NCI-H748 (cell line): ENCODE measurements at regions not wholly inside any gene's neighbourhood (a gene's known extent, or its start where the extent isn't known, plus 50 kb on each side); places are given as distances from the start of the nearest gene placed in this dataset.
"Not testable (repeated sequence)": the region's sequence is repeated elsewhere in the genome, so short reads cannot be mapped to it uniquely, and the experiment has no call there.

ENCODE experiments used
- DNase-seq: peaks from one replicate; lab custom pipeline; 2025; ENCODE audit not compliant: unreplicated experiment; lab: John Stamatoyannopoulos, UW

DNA sequence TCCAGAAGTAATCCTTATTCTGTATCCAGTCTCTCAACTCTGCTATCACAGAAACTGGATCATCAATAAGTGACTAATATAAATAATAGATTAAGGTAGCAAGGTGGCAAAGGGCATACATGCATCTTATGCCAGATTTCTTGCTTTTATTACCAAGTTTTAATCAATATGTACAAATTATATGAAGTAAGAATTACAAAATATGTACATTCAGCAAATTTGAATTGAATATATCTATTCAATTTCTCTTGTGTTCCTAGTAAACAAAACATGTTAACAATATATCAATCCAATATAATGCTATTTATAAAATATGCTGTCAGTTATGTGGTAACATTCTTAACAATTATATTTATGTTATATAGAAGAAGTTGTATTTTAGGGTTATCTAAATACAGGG is 488.7 kb upstream of the COX7C start:
- no peak for DNase-seq

GRCh38 chr5:86137297-86137696 is 480.4 kb upstream of the COX7C start:
- no peak for DNase-seq

- DNase-seq = peak; percentile 4
Measured at GRCh38 chr5:86143837-86144236, 473.9 kb upstream of the COX7C start.

DNA sequence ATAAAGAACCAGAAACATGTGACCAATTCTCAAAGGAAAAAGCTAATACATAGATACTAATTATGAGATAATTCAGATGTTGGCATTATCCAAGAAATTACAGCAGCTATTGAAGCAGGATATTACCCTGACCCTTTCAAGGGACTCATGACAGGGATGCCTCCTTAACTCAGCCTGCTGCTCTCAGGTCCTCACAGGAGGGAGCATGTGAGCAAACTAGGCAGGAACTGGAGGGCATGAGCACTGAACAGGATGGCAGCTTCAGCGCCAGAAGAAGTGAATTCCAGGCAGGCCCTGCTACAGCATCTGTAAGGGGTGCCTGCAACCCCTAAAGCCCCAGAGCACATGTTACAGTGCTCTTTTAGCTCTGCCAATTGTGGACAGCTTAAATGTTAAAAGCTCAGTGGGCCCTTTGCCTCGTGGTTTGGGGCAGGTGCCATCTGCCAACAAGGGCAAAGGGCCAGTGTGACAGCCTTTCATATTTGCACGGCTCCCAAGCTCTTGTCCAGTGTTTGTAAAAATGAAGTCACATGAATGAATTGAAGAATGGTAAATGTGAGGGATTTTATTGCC is 464.7 kb upstream of the COX7C start:
- no peak for DNase-seq

DNA sequence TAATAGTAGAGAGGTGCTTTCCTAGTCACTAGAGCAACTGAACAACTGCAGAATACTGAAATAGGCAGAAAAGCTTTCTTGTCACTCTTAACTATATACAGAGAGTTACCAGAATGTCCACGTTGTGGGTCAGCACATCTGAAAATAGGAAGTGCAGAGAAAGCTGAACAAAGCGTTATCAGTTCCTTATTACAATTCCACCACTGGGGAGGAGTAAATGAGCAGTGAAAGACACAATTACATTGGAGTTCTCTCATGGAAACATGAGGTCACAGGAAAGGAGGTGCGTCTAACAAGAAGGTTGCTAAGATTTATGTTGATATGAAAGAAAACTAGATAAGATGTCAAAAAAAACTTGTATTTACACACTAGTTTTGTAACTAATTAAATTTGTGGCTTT is 461.9 kb upstream of the COX7C start:
- DNase-seq = no peak

- DNase-seq = no peak
Measured at GRCh38 chr5:86170194-86170593, 447.5 kb upstream of the COX7C start.

DNA sequence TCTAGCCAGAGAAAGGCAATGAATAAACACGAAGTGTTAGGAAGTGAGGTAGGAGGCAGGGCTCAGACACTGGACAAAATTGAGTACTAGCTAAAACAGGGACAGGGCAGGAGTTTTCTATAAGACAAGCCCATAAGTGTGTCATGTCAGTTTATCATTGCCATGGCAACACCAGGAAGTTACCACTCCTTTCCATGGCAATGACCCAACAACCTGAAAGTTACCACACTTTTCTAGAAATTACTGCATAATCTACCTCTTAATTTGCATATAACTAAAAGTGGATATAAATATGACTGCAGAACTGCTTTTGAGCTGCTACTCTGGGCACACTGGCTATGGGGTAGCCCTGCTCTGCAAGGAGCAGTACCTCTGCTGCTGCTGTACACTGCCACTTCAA is 442.5 kb upstream of the COX7C start:
- DNase-seq = no peak

- DNase-seq = no peak
Measured at GRCh38 chr5:86199287-86199686, 418.5 kb upstream of the COX7C start.

DNA sequence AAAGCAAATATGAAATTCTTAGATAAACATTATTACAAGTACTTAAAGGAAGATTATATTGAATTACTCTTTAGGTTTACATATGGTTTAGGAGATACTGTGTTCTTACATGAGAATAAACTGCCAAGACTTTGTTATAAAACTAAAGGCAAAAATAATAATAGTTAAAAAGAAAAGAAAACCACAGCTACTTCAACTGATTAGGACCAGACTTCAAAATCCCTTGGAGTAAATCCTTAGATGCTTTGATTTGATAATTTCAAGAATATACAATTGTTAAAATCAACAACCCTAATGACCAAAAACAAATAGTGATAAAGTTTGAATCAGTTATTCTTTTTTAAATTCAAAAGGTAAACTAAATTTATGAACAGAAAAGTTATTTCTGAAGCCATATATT is 389.6 kb upstream of the COX7C start:
- DNase-seq = no peak

DNA sequence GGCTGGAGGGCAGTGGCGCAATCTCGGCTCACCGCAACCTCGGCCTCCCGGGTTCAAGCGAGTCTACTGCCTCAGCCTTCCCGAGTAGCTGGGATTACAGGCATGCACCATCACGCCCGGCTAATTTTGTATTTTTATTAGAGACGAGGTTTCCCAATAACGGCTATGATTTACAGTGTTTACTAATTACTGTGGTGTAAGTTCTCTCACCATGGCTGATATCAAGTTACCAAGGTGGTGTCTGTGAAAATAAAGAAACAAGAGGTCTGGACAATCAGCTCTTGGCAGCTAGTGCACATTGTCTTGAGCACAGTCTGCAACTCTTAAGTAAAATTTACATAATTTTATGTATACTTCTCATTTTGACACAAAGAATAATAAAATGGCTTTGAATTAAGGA is 385.5 kb upstream of the COX7C start:
- peak; percentile 95 for DNase-seq

DNA sequence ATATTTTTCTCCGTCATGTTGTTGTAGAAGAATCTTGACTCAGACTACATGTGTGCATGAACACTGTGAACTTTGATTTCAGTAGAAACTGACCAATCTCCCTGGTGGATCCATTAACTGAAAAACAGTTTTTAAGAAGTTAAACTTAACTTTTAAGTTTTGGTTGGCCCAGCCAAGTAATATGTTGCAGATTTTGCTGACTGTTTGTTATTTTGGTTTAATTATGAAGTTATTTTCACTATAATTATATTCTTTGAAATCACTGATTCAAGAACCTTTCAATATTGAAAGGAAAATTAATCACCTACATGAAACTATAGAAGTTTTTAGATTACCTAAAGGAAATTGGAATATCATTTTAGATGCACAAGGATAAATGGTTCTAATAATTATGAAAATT is 373.6 kb upstream of the COX7C start:
- DNase-seq = no peak

DNA sequence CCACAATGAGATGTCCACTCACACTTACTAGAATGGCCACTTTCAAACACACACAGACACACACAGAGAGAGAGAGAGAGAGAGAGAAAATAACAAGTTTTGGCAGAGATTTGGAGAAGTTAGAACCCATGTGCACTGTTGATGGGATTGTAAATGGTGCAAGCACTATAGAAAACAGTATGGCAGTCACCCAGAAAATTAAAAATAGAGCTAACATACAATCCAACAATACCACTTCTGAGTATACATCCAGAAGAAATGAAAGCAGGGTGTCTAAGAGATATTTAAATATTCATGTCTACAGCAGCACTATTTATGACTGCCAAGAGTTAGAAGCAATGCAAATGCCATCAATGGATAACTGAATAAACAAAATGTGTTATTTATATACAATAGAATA is 359.9 kb upstream of the COX7C start:
- no peak for DNase-seq

- DNase-seq = not testable (repeated sequence)
Measured at GRCh38 chr5:86284400-86285190, 333.1 kb upstream of the COX7C start.

- DNase-seq = not testable (repeated sequence)
Measured at GRCh38 chr5:86287437-86287836, 330.3 kb upstream of the COX7C start.

DNA sequence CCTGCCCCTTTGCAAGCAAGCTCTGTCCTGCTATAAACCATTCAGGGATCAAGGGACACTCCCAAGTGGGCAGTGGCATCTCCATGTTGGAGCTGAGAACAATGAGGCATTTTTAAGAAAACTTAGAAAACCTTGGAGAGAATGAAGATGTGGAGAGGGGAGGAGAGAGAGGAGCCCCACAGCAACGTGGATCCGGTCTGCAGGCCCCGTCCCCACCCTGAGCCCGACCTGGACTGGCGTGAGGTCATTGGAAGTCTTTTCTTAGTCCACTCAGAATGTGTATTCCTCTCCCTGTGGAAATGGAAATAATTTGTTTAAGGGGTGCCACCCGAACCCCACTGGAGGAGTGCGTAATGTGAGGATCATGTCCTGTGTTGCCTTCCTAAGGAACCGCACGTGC is 328.0 kb upstream of the COX7C start:
- not testable (repeated sequence) for DNase-seq

- DNase-seq = not testable (repeated sequence)
Measured at GRCh38 chr5:86292811-86293210, 324.9 kb upstream of the COX7C start.

GRCh38 chr5:86302643-86303042 is 315.1 kb upstream of the COX7C start:
- DNase-seq = not testable (repeated sequence)

GRCh38 chr5:86305050-86305449 is 312.7 kb upstream of the COX7C start:
- DNase-seq = peak; percentile 36

- no peak for DNase-seq
Measured at GRCh38 chr5:86314951-86315350, 302.8 kb upstream of the COX7C start.

DNA sequence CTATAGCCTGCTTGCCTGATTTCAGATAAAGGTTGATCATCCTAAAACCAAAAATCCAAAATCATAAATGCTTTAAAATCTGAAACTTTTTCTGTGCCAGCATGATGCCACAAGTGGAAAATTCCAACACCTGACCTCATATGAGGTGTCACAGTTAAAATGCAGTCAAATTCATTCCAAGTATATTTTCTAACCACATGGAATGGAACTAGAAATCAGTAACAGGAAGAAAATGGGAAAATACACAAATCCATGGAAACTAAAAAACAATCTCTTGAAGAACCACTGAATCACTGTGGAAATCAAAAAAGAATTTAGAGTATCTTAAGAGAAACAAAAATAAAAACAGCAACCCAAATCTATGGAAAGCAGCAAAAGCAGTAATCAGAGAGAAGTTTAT is 297.5 kb upstream of the COX7C start:
- DNase-seq = no peak

GRCh38 chr5:86329318-86329717 is 288.4 kb upstream of the COX7C start:
- no peak for DNase-seq

DNA sequence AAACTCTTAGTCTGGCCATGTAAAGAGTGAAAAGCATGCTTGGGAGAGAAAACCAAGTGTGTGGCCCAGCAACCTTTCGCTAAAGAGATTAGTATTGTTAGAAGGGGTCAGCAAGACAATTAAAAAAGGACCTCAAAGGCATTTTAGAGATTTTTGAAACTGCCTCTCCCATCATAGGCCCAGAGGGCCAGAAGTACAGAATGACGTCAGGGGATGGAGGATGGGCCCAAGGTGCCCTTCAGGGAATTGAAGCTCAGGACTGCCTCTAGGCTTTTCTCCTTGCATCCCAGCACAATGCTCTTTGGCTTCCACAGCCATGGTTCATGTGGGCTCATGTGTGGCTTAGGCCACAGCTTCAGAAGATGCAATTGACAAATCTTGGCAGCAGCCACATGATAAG is 287.0 kb upstream of the COX7C start:
- no peak for DNase-seq

DNA sequence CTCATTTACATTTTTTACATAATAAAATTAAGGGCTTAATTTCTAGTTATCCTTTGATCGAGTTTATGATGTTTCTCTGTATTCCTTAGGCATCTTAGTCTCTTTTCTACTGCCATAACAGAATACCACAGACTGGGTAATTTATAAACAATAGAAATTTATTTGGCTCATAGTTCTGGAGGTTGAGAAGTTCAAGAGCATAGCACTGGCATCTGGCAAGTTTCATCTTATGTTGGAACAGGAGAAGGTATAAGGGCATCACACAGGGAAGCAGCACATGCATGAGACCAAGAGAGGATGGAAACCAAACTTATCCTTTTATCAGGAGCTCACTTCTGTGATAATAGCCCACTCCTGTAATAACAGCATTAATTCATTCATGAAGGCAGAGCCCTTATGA is 284.9 kb upstream of the COX7C start:
- DNase-seq = no peak
